Thyroid gland (tissue), 4 donors: ENCODE measurements at regions not wholly inside any gene's neighbourhood (a gene's known extent, or its start where the extent isn't known, plus 50 kb on each side); places are given as distances from the start of the nearest gene placed in this dataset.
"Not testable (repeated sequence)": the region's sequence is repeated elsewhere in the genome, so short reads cannot be mapped to it uniquely, and the experiment has no call there.

ENCODE experiments used
- DNase-seq, 2 donors: peaks; one replicate each; pipeline ENCODE4 v3.0.0-alpha.2; 2019
- H3K27ac ChIP-seq, 3 donors: fragments of 200-600 bp; sonication (generic); 1 replicate in 2 of 3; 2 replicates in 1 of 3; pipeline ENCODE4 v1.5.1; 2016 to 2019; ENCODE audit warnings: mild to moderate bottlenecking in 1 of 3, moderate library complexity in 1 of 3
- H3K27me3 ChIP-seq: fragments of 200-600 bp; sonication (generic); one replicate; pipeline ENCODE4 v1.5.1; 2019
- H3K36me3 ChIP-seq, 2 donors: fragments of 200-600 bp; sonication (generic); one replicate each; pipeline ENCODE4 v1.5.1; 2016 to 2019
- H3K4me1 ChIP-seq, 2 donors: fragments of 200-600 bp; sonication (generic); one replicate each; pipeline ENCODE4 v1.5.1; 2017 to 2019
- H3K4me3 ChIP-seq, 3 donors: fragments of 200-600 bp; sonication (generic); replicated peaks in 1 of 3; 1 replicate in 2 of 3; 2 replicates in 1 of 3; pipeline ENCODE4 v1.5.1; 2016; ENCODE audit warnings: mild to moderate bottlenecking in 1 of 3
- H3K9me3 ChIP-seq: fragments of 200-600 bp; sonication (generic); one replicate; pipeline ENCODE4 v1.5.1; 2017
- POLR2A ChIP-seq, 2 donors: fragments of 450-650 bp; IDR thresholded peaks; one replicate each; pipeline ENCODE4 v1.6.1; 2017; ENCODE audit warnings: antibody characterized with exemption in 2 of 2, mild to moderate bottlenecking in 2 of 2, moderate library complexity in 1 of 2
- WGBS, 2 donors: methylation state at CpG; one replicate each; pipeline ENCODE4 v1.1.5; 2017; 5-methylcytosine and 5-hydroxymethylcytosine counted together
- intact Hi-C: fragments of 100-400 bp; cut with DNase I; formaldehyde crosslinking; loops from one replicate; pipeline ENCODE4 v1.15.1; 2023
- TF ChIP-seq, protein P1 (sequence below), 6 experiments: fragments of 200-600 bp in 3 of 6; fragments of 450-650 bp in 3 of 6; sonication (generic) in 3 of 6; IDR thresholded peaks; one replicate each; pipeline ENCODE4 v1.5.1; 2016 to 2019; ENCODE audit warnings: antibody characterized with exemption in 6 of 6, mild to moderate bottlenecking in 2 of 6, inconsistent platforms in 1 of 6, moderate library complexity in 1 of 6

DNA sequence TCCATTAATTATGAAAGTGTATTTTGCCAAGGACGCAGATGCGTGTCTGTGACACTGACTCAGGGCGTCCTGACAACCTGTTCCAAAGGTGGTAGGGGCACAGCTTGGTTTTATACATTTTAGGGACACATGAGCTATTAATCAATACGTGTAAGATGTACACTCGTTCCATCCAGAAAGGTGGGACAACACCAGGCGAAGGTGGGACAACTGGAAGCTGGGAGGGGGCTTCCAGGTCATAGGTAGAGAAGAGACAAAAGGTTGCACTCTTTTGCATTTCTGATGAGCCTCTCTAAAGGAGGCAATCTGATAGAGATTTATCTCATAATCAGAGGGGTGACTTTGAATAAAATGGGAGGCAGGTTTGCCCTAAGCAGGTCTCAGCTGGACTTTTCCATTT lies 82.7 kb upstream of the ZNF746 start:
- H3K27ac ChIP-seq, result no peak overlapping the region
- H3K4me1 ChIP-seq, result no peaks in the 10 kb centered on the region
- no peak for DNase-seq
- no peaks in the 10 kb centered on the region for H3K9me3 ChIP-seq
- intact Hi-C loops, result no loop called here
- WGBS, 2 donors, result 91 to 97% methylated on average over 6 of the region's 6 CpGs
- H3K27me3 ChIP-seq, result no peaks in the 10 kb centered on the region
- H3K36me3 ChIP-seq, result peaks cover 0 to 6% of the 10 kb centered on the region in 2 donors
- TF ChIP-seq POLR2A (IDR thresholded peaks at IDR 0.05), result no peak
- TF ChIP-seq, protein P1, sequence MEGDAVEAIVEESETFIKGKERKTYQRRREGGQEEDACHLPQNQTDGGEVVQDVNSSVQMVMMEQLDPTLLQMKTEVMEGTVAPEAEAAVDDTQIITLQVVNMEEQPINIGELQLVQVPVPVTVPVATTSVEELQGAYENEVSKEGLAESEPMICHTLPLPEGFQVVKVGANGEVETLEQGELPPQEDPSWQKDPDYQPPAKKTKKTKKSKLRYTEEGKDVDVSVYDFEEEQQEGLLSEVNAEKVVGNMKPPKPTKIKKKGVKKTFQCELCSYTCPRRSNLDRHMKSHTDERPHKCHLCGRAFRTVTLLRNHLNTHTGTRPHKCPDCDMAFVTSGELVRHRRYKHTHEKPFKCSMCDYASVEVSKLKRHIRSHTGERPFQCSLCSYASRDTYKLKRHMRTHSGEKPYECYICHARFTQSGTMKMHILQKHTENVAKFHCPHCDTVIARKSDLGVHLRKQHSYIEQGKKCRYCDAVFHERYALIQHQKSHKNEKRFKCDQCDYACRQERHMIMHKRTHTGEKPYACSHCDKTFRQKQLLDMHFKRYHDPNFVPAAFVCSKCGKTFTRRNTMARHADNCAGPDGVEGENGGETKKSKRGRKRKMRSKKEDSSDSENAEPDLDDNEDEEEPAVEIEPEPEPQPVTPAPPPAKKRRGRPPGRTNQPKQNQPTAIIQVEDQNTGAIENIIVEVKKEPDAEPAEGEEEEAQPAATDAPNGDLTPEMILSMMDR (IDR thresholded peaks at IDR 0.05), result no peak
- no peak overlapping the region for H3K4me3 ChIP-seq

DNA sequence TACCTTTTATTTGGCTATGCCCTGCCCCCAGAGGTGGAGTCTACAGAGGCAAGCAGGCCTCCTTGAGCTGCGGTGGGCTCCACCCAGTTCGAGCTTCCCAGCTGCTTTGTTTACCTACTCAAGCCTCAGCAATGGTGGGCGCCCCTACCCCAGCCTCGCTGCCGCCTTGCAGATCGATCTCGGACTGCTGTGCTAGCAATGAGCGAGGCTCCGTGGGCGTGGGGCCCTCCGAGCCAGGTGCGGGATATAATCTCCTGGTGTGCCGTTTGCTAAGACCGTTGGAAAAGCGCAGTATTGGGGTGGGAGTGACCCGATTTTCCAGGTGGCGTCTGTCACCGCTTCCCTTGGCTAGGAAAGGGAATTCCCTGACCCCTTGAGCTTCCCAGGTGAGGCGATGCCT lies 81.8 kb upstream of the ZNF746 start:
- intact Hi-C loops, H3K36me3 ChIP-seq, H3K4me1 ChIP-seq, DNase-seq, H3K27me3 ChIP-seq, H3K9me3 ChIP-seq, H3K4me3 ChIP-seq, H3K27ac ChIP-seq: not testable (repeated sequence)
- WGBS, 2 donors, result 98 to 100% methylated on average over 8 to 19 of the region's 19 CpGs

DNA sequence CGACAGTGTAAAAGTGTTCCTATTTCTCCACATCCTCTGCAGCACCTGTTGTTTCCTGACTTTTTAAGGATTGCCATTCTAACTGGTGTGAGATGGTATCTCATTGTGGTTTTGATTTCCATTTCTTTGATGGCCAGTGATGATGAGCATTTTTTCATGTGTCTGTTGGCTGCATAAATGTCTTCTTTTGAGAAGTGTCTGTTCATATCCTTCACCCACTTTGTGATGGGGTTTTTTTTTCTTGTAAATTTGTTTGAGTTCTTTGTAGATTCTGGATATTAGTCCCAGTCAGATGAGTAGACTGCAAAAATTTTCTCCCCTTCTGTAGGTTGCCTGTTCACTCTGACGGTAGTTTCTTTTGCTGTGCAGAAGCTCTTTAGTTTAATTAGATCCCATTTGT lies 76.8 kb upstream of the ZNF746 start:
- WGBS, 2 donors, result 95 to 100% methylated on average over 2 of the region's 2 CpGs
- H3K36me3 ChIP-seq, intact Hi-C loops, H3K27ac ChIP-seq, H3K4me1 ChIP-seq, H3K9me3 ChIP-seq, H3K27me3 ChIP-seq, H3K4me3 ChIP-seq, DNase-seq: not testable (repeated sequence)

DNA sequence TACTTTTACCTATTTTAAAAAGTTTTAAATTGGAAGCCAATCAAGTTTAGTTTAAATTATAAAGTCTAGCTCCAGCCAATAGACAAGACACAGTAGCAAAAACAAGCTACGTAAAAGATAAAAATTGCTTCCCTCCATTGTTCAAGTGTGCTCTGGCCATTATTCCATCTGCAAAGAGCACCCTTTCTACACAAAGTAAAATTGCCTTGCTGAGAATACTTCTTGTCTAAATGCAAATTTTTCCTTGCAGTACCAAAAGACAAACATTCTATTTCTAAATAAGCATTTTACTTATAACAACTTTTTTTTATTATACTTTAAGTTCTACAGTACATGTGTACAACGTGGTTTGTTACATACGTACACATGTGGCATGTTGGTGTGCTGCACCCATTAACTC lies 75.9 kb upstream of the ZNF746 start:
- H3K27me3 ChIP-seq, result no peaks in the 10 kb centered on the region
- H3K36me3 ChIP-seq, result no peaks in the 10 kb centered on the region
- H3K4me3 ChIP-seq, result no peak overlapping the region
- intact Hi-C loops, result no loop called here
- 94 to 97% methylated on average over 3 of the region's 3 CpGs for WGBS, 2 donors
- H3K4me1 ChIP-seq, result no peaks in the 10 kb centered on the region
- TF ChIP-seq, protein P1 (IDR thresholded peaks at IDR 0.05), result no peak
- TF ChIP-seq POLR2A (IDR thresholded peaks at IDR 0.05), result no peak
- H3K9me3 ChIP-seq, result no peaks in the 10 kb centered on the region
- DNase-seq, result no peak
- H3K27ac ChIP-seq, result no peak overlapping the region

DNA sequence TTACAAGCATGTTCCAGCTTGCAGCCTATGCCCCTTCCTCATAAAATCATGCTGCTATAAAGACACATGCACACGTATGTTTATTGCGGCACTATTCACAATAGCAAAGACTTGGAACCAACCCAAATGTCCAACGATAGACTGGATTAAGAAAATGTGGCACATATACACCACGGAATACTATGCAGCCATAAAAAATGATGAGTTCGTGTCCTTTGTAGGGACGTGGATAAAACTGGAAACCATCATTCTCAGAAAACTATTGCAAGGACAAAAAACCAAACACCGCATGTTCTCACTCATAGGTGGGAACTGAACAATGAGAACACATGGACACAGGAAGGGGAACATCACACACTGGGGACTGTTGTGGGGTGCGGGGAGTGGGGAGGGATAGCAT lies 75.3 kb upstream of the ZNF746 start:
- 96 to 97% methylated on average over 8 of the region's 8 CpGs for WGBS, 2 donors
- H3K27me3 ChIP-seq, H3K4me1 ChIP-seq, H3K9me3 ChIP-seq, intact Hi-C loops, H3K36me3 ChIP-seq, H3K27ac ChIP-seq, H3K4me3 ChIP-seq, DNase-seq: not testable (repeated sequence)

DNA sequence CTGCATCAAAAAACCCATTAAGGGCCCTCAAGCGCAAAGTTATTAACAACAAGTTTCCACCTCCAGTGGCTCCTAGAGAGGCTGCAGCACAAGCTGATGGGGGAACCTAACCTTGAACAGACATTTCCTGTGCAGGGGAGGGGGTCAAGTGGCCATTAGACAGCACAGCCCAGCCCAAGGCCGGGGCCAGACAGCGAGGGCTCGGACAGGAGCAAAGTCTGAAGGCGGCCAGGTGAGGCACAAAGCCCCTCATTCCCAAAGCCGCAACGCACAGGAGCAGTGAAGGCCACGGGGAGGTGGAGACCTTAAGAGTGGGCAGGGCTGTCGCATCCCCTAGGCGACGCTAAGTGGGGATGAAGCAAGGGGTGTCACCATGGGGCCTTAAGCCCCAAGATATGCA lies 73.2 kb upstream of the ZNF746 start:
- no peak overlapping the region for H3K27ac ChIP-seq
- no peaks in the 10 kb centered on the region for H3K9me3 ChIP-seq
- 42 to 90% methylated on average over 11 of the region's 11 CpGs for WGBS, 2 donors
- no peak overlapping the region for H3K4me3 ChIP-seq
- intact Hi-C loops, result no loop called here
- peak; percentile 17 to 20 for DNase-seq
- TF ChIP-seq POLR2A (IDR thresholded peaks at IDR 0.05), result no peak
- TF ChIP-seq, protein P1 (IDR thresholded peaks at IDR 0.05), result no peak
- no peaks in the 10 kb centered on the region for H3K27me3 ChIP-seq
- H3K36me3 ChIP-seq, result peaks cover 0 to 8% of the 10 kb centered on the region in 2 donors
- H3K4me1 ChIP-seq, result no peaks in the 10 kb centered on the region
